Skeletal muscle tissue (tissue), 4 donors: ENCODE measurements at regions not wholly inside any gene's neighbourhood (a gene's known extent, or its start where the extent isn't known, plus 50 kb on each side); places are given as distances from the start of the nearest gene placed in this dataset. TPM values are rescaled to one million over a fixed set of nuclear protein-coding genes. Genes with fewer than 3 reads are reported as not detected.
"Not testable (repeated sequence)": the region's sequence is repeated elsewhere in the genome, so short reads cannot be mapped to it uniquely, and the experiment has no call there.

Source experiments
- H3K27ac ChIP-seq: one replicate; pipeline ENCODE4 v1.7.0; 2013; ENCODE audit warnings: mild to moderate bottlenecking, low read depth, low read length, inconsistent platforms
- H3K27me3 ChIP-seq, 3 donors: one replicate each; pipeline ENCODE4 v1.7.0; 2013; ENCODE audit warnings: low read length in 3 of 3; ENCODE audit not compliant: control insufficient read depth in 3 of 3, insufficient read depth in 3 of 3
- H3K36me3 ChIP-seq, 3 donors: one replicate each; pipeline ENCODE4 v1.7.0; 2013; ENCODE audit warnings: low read length in 3 of 3; ENCODE audit not compliant: control insufficient read depth in 3 of 3, insufficient read depth in 3 of 3
- H3K4me1 ChIP-seq, 3 donors: one replicate each; pipeline ENCODE4 v1.7.0; 2013; ENCODE audit warnings: low read length in 3 of 3, mild to moderate bottlenecking in 3 of 3; ENCODE audit not compliant: control insufficient read depth in 3 of 3, insufficient read depth in 3 of 3
- H3K4me3 ChIP-seq, 3 donors: one replicate each; pipeline ENCODE4 v1.7.0; 2013; ENCODE audit warnings: low read length in 3 of 3
- H3K9ac ChIP-seq, 3 donors: one replicate each; pipeline ENCODE4 v1.7.0; 2013; ENCODE audit warnings: low read length in 3 of 3, mild to moderate bottlenecking in 3 of 3, moderate library complexity in 2 of 3, low read depth in 1 of 3
- H3K9me3 ChIP-seq, 3 donors: one replicate each; pipeline ENCODE4 v1.7.0; 2013; ENCODE audit warnings: low read length in 3 of 3; ENCODE audit not compliant: control insufficient read depth in 3 of 3
- small RNA-seq: library from RNA; depleted of rRNA; stranded (forward); fragments of <200 nt; gene quantifications from one replicate; pipeline ENCODE3, GENCODE V24; 2014
- donor health status: Osteomylitis.

GRCh38 chrX:9403374-9403773 is 61.5 kb upstream of the TBL1X start:
- no peak overlapping the region for H3K27ac ChIP-seq
- no peaks in the 10 kb centered on the region for H3K36me3 ChIP-seq
- no peaks in the 10 kb centered on the region for H3K9me3 ChIP-seq
- H3K27me3 ChIP-seq = no peaks in the 10 kb centered on the region
- no peaks in the 10 kb centered on the region for H3K4me1 ChIP-seq
- H3K4me3 ChIP-seq = no peak overlapping the region
- no peak overlapping the region for H3K9ac ChIP-seq

- H3K9me3 ChIP-seq, H3K9ac ChIP-seq, H3K4me1 ChIP-seq, H3K4me3 ChIP-seq, H3K27me3 ChIP-seq, H3K27ac ChIP-seq, H3K36me3 ChIP-seq: not testable (repeated sequence)
Measured at GRCh38 chrX:9405635-9406034, 59.2 kb upstream of the TBL1X start.

GRCh38 chrX:9410889-9411288 is 54.0 kb upstream of the TBL1X start:
- not testable (repeated sequence) for H3K4me1 ChIP-seq, H3K9me3 ChIP-seq, H3K9ac ChIP-seq, H3K36me3 ChIP-seq, H3K4me3 ChIP-seq, H3K27me3 ChIP-seq, H3K27ac ChIP-seq

- not testable (repeated sequence) for H3K27me3 ChIP-seq, H3K4me3 ChIP-seq, H3K27ac ChIP-seq, H3K9me3 ChIP-seq, H3K4me1 ChIP-seq, H3K36me3 ChIP-seq, H3K9ac ChIP-seq
Measured at GRCh38 chrX:9411682-9412081, 53.2 kb upstream of the TBL1X start.

GRCh38 chrX:9414416-9414815 is 50.4 kb upstream of the TBL1X start:
- Histone ChIP-seq H3K9me3 (no peaks in the 10 kb centered on the region), H3K27me3 (no peaks in the 10 kb centered on the region), H3K9ac (no peak overlapping the region), H3K27ac (no peak overlapping the region), H3K36me3 (no peaks in the 10 kb centered on the region), H3K4me1 (no peaks in the 10 kb centered on the region), H3K4me3 (no peak overlapping the region)

Small RNA genes in the stretch of these regions (small RNA-seq; reads per million reads assigned to genes)
- not detected for gene AC119618.1
- not detected for gene RNA5SP499
